ENCODE measurements at regions not wholly inside any gene's neighbourhood (a gene's known extent, or its start where the extent isn't known, plus 50 kb on each side); places are given as distances from the start of the nearest gene placed in this dataset.

GRCh38 chr1:82223091-82223490, 422.4 kb downstream of the ADGRL2 start:
- FAIRE-seq: no peak

- FAIRE-seq: no peak
Observed at GRCh38 chr1:82221721-82222120, 421.0 kb downstream of the ADGRL2 start.

- FAIRE-seq: no peak
Observed at GRCh38 chr1:82220754-82221153, 420.0 kb downstream of the ADGRL2 start.

GRCh38 chr1:82219841-82220240, 419.1 kb downstream of the ADGRL2 start:
- no peak for FAIRE-seq

- no peak for FAIRE-seq
Observed at GRCh38 chr1:82218846-82219245, 418.1 kb downstream of the ADGRL2 start.

- no peak for FAIRE-seq
Observed at GRCh38 chr1:82215853-82216175, 415.1 kb downstream of the ADGRL2 start.

- no peak for FAIRE-seq
Observed at GRCh38 chr1:82215056-82215852, 414.5 kb downstream of the ADGRL2 start.

GRCh38 chr1:82214606-82215005, 413.9 kb downstream of the ADGRL2 start:
- FAIRE-seq: no peak

GRCh38 chr1:82197606-82198005, 396.9 kb downstream of the ADGRL2 start:
- FAIRE-seq: no peak

- FAIRE-seq: no peak
Observed at GRCh38 chr1:82195245-82195644, 394.5 kb downstream of the ADGRL2 start.

- FAIRE-seq: no peak
Observed at GRCh38 chr1:82185084-82185483, 384.4 kb downstream of the ADGRL2 start.

GRCh38 chr1:82181846-82182245, 381.1 kb downstream of the ADGRL2 start:
- no peak for FAIRE-seq

- no peak for FAIRE-seq
Observed at GRCh38 chr1:82179131-82179530, 378.4 kb downstream of the ADGRL2 start.

- FAIRE-seq: no peak
Observed at GRCh38 chr1:82177192-82177591, 376.5 kb downstream of the ADGRL2 start.

GRCh38 chr1:82171955-82172354, 371.2 kb downstream of the ADGRL2 start:
- FAIRE-seq: no peak

GRCh38 chr1:82168482-82168881, 367.7 kb downstream of the ADGRL2 start:
- FAIRE-seq: no peak

GRCh38 chr1:82165304-82165703, 364.6 kb downstream of the ADGRL2 start:
- no peak for FAIRE-seq

GRCh38 chr1:82162486-82163420, 362.0 kb downstream of the ADGRL2 start:
- no peak for FAIRE-seq

GRCh38 chr1:82161700-82162141, 361.0 kb downstream of the ADGRL2 start:
- FAIRE-seq: no peak

- no peak for FAIRE-seq
Observed at GRCh38 chr1:82160903-82161302, 360.2 kb downstream of the ADGRL2 start.

- no peak for FAIRE-seq
Observed at GRCh38 chr1:82160036-82160435, 359.3 kb downstream of the ADGRL2 start.

- FAIRE-seq: no peak
Observed at GRCh38 chr1:82158981-82159380, 358.2 kb downstream of the ADGRL2 start.

GRCh38 chr1:82154219-82154970, 353.7 kb downstream of the ADGRL2 start:
- FAIRE-seq: no peak
